ENCODE measurements at regions not wholly inside any gene's neighbourhood (a gene's known extent, or its start where the extent isn't known, plus 50 kb on each side); places are given as distances from the start of the nearest gene placed in this dataset.
"Not testable (repeated sequence)": the region's sequence is repeated elsewhere in the genome, so short reads cannot be mapped to it uniquely, and the experiment has no call there.

DNA sequence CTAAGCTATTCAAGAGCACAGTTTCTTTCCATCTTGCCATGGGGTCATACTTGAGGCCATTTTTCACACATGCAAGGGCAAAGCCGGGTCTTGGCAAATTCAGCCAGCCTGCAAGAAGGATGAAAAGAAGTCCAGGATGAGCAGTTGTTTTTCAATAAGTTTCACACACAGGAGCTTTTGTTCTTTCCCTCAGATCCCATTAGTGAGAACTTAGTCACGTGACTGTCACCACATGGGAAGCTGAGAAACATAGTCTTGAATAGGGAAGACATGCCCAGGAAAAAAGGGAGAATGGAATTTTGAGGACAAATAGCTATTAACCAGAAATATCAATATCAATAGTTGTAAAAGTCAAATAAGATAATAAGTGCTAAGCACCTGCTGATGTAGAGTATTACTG lies 137.7 kb downstream of the AHR start:
- no peak overlapping the region for H3K4me3 ChIP-seq (ENCODE audit: low read depth, low read length)
- TF ChIP-seq CTCF (IDR thresholded peaks at IDR 0.05; ENCODE audit: control insufficient read depth, extremely low read depth, insufficient read depth): no peak
- no peak for DNase-seq (ENCODE audit: low read depth)

GRCh38 chr7:17437586-17437985 lies 139.1 kb downstream of the AHR start:
- TF ChIP-seq CTCF (IDR thresholded peaks at IDR 0.05; ENCODE audit: control insufficient read depth, extremely low read depth, insufficient read depth): no peak
- H3K4me3 ChIP-seq (ENCODE audit: low read depth, low read length): no peak overlapping the region
- DNase-seq (ENCODE audit: low read depth): no peak

- H3K4me3 ChIP-seq (ENCODE audit: low read depth, low read length); DNase-seq (ENCODE audit: low read depth): not testable (repeated sequence)
Measured at GRCh38 chr7:17440025-17440784, 141.8 kb downstream of the AHR start.

- TF ChIP-seq CTCF (IDR thresholded peaks at IDR 0.05; ENCODE audit: control insufficient read depth, extremely low read depth, insufficient read depth): no peak
- H3K4me3 ChIP-seq (ENCODE audit: low read depth, low read length): no peak overlapping the region
- DNase-seq (ENCODE audit: low read depth): no peak
Measured at GRCh38 chr7:17440831-17441230, 142.4 kb downstream of the AHR start.

DNA sequence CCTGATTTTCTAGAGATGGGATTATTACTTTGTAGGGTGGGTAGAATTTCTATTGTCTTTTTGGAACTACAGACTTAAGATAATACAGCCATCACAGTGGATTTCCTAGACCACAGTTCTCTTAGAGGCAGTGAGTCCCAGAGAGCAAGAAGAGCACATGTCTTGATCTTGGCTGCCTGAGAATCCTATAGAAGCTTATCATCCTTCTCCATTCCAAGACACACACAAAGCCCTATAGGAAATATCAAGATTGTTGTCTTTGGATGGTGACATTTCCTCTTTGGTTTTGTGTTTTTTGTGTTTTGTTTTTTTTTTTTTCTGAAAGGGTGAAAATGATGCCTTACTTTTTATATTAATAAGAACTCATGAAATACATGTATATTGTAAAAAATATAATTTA lies 143.1 kb downstream of the AHR start:
- DNase-seq (ENCODE audit: low read depth): no peak
- TF ChIP-seq CTCF (IDR thresholded peaks at IDR 0.05; ENCODE audit: control insufficient read depth, extremely low read depth, insufficient read depth): no peak

DNA sequence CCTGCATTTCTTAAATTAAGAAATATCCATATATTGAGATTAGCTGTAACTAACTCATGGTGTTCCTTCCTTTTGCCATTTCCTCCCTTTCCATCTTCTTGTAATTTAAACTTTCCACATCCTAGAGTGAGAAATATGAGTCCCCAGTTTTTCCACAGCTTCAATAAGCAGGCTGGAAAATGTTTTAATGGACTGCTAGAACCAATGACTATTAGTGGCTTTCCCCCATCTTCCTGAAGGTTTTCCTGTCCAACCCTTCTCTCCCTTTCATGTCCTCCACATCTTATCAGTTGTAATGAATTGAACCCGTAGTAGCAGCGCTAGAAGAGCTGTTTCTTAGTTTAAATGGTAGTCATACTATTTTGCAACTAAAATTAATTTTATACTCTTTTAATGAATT lies 145.7 kb downstream of the AHR start:
- no peak for TF ChIP-seq CTCF (IDR thresholded peaks at IDR 0.05; ENCODE audit: control insufficient read depth, extremely low read depth, insufficient read depth)
- no peak overlapping the region for H3K4me3 ChIP-seq (ENCODE audit: low read depth, low read length)
- DNase-seq (ENCODE audit: low read depth): no peak

More for the DNA sequence above, 143.1 kb downstream of the AHR start:
- H3K4me3 ChIP-seq (ENCODE audit: low read depth, low read length): no peak overlapping the region

DNA sequence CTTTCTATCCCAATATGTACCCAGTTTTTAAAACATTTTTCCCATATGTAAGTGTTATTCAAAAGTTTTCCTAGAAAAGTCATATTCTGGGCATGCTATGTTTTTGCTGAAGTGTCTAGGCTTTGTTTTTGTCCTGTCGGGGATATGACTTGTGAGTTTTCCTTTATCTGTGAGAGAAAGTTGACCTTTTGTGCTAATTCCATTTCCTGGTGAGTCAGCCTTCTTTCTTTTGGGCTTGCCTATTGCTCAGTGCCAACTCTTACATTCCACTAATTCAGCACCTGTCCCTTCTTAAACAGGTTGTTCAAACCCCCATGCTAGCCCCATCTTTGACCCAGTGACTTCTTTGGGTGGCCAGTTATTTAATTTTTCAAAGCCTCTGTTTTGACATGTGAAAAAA lies 146.2 kb downstream of the AHR start:
- TF ChIP-seq CTCF (IDR thresholded peaks at IDR 0.05; ENCODE audit: control insufficient read depth, extremely low read depth, insufficient read depth): no peak
- no peak for DNase-seq (ENCODE audit: low read depth)
- H3K4me3 ChIP-seq (ENCODE audit: low read depth, low read length): no peak overlapping the region
